K562 (cell line): ENCODE measurements at regions not wholly inside any gene's neighbourhood (a gene's known extent, or its start where the extent isn't known, plus 50 kb on each side); places are given as distances from the start of the nearest gene placed in this dataset.

Experiments used
- ATAC-seq: fragments of 200-7000 bp; cut with Tn5 transposase; 3 replicates; pipeline ENCODE4 v1.9.1; 2020; ENCODE audit warnings: moderate library complexity
- BruUV-seq: library from RNA; stranded (reverse); fragments of 400-500 nt; replicated peaks from 2 replicates; lab custom pipeline; 2021; lab: Mats Ljungman, UMichigan
- CTCF ChIA-PET: fragments of 300-600 bp; formaldehyde crosslinking; extraction: SDS; loops from one replicate; lab custom pipeline; 2021; ENCODE audit warnings: low intra/inter-chr PET ratio; lab: Yijun Ruan, JAX
- POLR2A ChIA-PET: fragments of 300-600, 350-650 bp; sonication (Branson Sonifier 250); formaldehyde crosslinking; extraction: SDS; loops from one replicate; lab custom pipeline; 2021; ENCODE audit warnings: antibody characterized with exemption, inconsistent platforms; lab: Yijun Ruan, JAX
- DNase-seq, 4 experiments: peaks; one replicate each; pipeline versions ENCODE4 v3.0.0 to v3.0.0-alpha.2; 2011 to 2018; ENCODE audit warnings: low spot score in 3 of 4, mixed read lengths in 3 of 4; ENCODE audit errors: extremely low read depth in 1 of 4
- FAIRE-seq: peaks from 2 replicates; lab custom pipeline; 2011; peaks lifted over from hg19 to GRCh38; lab: Jason Lieb, UNC
- H2AFZ ChIP-seq: 2 replicates; pipeline ENCODE4 v1.6.0; 2011; ENCODE audit warnings: low read depth, low read length, control low read depth, inconsistent platforms
- H3K27ac ChIP-seq: fragments of 200-600 bp; 3 replicates; pipeline ENCODE4 v1.8.0; 2011; ENCODE audit warnings: low read depth, mild to moderate bottlenecking, control low read depth, inconsistent platforms, low read length, moderate library complexity, mixed read lengths; ENCODE audit errors: extremely low read depth
- H3K27me3 ChIP-seq, 2 experiments: fragments of 300-600 bp in 1 of 2; 2 replicates in 1 of 2; 3 replicates in 1 of 2; pipeline versions ENCODE4 v1.6.0 to v1.8.0; 2011; ENCODE audit warnings: inconsistent platforms in 2 of 2, low read length in 2 of 2, mild to moderate bottlenecking in 1 of 2, mixed read lengths in 1 of 2, moderate library complexity in 1 of 2; ENCODE audit not compliant: control insufficient read depth in 2 of 2, insufficient read depth in 2 of 2
- H3K36me3 ChIP-seq: fragments of 300-600 bp; 3 replicates; pipeline ENCODE4 v1.8.0; 2011; ENCODE audit warnings: mild to moderate bottlenecking, low read length, inconsistent platforms; ENCODE audit not compliant: control insufficient read depth, insufficient read depth
- H3K4me1 ChIP-seq, 2 experiments: fragments of 200-600 bp in 1 of 2; replicated peaks in 1 of 2; 2 replicates in 1 of 2; 3 replicates in 1 of 2; pipeline versions ENCODE4 v1.5.1 to v1.8.0; 2011; ENCODE audit warnings: inconsistent platforms in 2 of 2, low read length in 2 of 2, mild to moderate bottlenecking in 1 of 2, mixed read lengths in 1 of 2, moderate library complexity in 1 of 2; ENCODE audit not compliant: control insufficient read depth in 2 of 2, insufficient read depth in 2 of 2
- H3K4me2 ChIP-seq: 2 replicates; pipeline ENCODE4 v1.6.1; 2011; ENCODE audit warnings: low read length, control low read depth, inconsistent platforms, mixed read lengths; ENCODE audit not compliant: insufficient read depth
- H3K4me3 ChIP-seq: fragments of 200-600 bp; sonication (generic), shearing (Covaris generic); 2 replicates; pipeline ENCODE4 v1.5.1; 2016; ENCODE audit warnings: control low read depth, inconsistent platforms
- H3K79me2 ChIP-seq: fragments of 200-600 bp; 3 replicates; pipeline ENCODE4 v1.8.0; 2011; ENCODE audit warnings: low read length, inconsistent platforms; ENCODE audit not compliant: control insufficient read depth, insufficient read depth
- H3K9ac ChIP-seq, 2 experiments: 2 replicates each; pipeline versions ENCODE4 v1.6.0 to v1.6.1; 2011; ENCODE audit warnings: low read depth in 2 of 2, low read length in 2 of 2, control low read depth in 1 of 2, inconsistent platforms in 1 of 2, mild to moderate bottlenecking in 1 of 2, mixed read lengths in 1 of 2; ENCODE audit not compliant: insufficient read depth in 1 of 2
- H3K9me1 ChIP-seq: one replicate; pipeline ENCODE4 v1.6.0; 2011; ENCODE audit warnings: inconsistent platforms, mild to moderate bottlenecking, low read length, moderate library complexity; ENCODE audit not compliant: control insufficient read depth, insufficient read depth
- H3K9me3 ChIP-seq: replicated peaks from 2 replicates; pipeline ENCODE4 v1.5.1; 2011; ENCODE audit warnings: low read depth, low read length, inconsistent platforms; ENCODE audit not compliant: control insufficient read depth, insufficient read depth
- H4K20me1 ChIP-seq: replicated peaks from 2 replicates; pipeline ENCODE4 v1.6.1; 2011; ENCODE audit warnings: low read length, inconsistent platforms, mixed read lengths; ENCODE audit not compliant: control insufficient read depth, insufficient read depth
- E2F4 ChIP-seq: sonication (generic); formaldehyde crosslinking; IDR thresholded peaks from 2 replicates; pipeline ENCODE4 v1.8.0; 2022; ENCODE audit warnings: mild to moderate bottlenecking, low read depth, missing genetic modification reagents
- ETV1 ChIP-seq: fragments of 450-650 bp; conservative IDR thresholded peaks from 2 replicates; pipeline ENCODE4 v1.6.1; 2016; ENCODE audit warnings: missing genetic modification characterization, control low read depth, low read depth, missing compliant biosample characterization
- GATAD2A ChIP-seq: fragments of 450-650 bp; IDR thresholded peaks from 2 replicates; pipeline ENCODE4 v1.6.1; 2017
- HOMEZ ChIP-seq: fragments of 250-450 bp; sonication (Bioruptor Pico); IDR thresholded peaks from 2 replicates; pipeline ENCODE4 v1.4.0; 2020; ENCODE audit warnings: mild to moderate bottlenecking, moderate library complexity
- ID3 ChIP-seq, 2 experiments: fragments of 250-450 bp in 1 of 2; fragments of 450-650 bp in 1 of 2; sonication (Bioruptor Pico) in 1 of 2; IDR thresholded peaks; 2 replicates each; pipeline versions ENCODE4 v1.6.1 to v1.8.0; 2016 to 2021; ENCODE audit warnings: mild to moderate bottlenecking in 2 of 2, moderate library complexity in 2 of 2, missing compliant biosample characterization in 1 of 2, missing genetic modification characterization in 1 of 2
- NR2C1 ChIP-seq, 2 experiments: fragments of 450-650 bp; IDR thresholded peaks; 2 replicates each; pipeline ENCODE4 v1.6.1; 2017; ENCODE audit warnings: mild to moderate bottlenecking in 2 of 2, antibody characterized with exemption in 1 of 2, inconsistent platforms in 1 of 2, missing compliant biosample characterization in 1 of 2, missing genetic modification characterization in 1 of 2
- POLR2A ChIP-seq: fragments of 450-650 bp; conservative IDR thresholded peaks from 2 replicates; pipeline ENCODE4 v1.6.1; 2016
- SMAD1 ChIP-seq: fragments of 150-350 bp; IDR thresholded peaks from 2 replicates; pipeline ENCODE4 v1.6.1; 2014; ENCODE audit warnings: low read length, low read depth; ENCODE audit not compliant: partially characterized antibody
- SMC3 ChIP-seq: conservative IDR thresholded peaks from 2 replicates; pipeline ENCODE4 v1.6.1; 2011; ENCODE audit warnings: low read depth, low read length, improper control_type of control experiment; ENCODE audit not compliant: insufficient read depth
- ZBTB40 ChIP-seq, 2 experiments: fragments of 450-650 bp in 1 of 2; sonication (generic) in 1 of 2; formaldehyde crosslinking in 1 of 2; IDR thresholded peaks; 2 replicates each; pipeline versions ENCODE4 v1.7.1 to v1.9.0; 2016 to 2022; ENCODE audit warnings: inconsistent platforms in 1 of 2, mild to moderate bottlenecking in 1 of 2, missing genetic modification reagents in 1 of 2
- WGBS: fragments of 100-300 bp; shearing (Covaris generic); methylation state at CpG from one replicate; pipeline ENCODE4 v1.1.6; 2016; ENCODE audit warnings: low coverage, mixed read lengths; ENCODE audit not compliant: insufficient coverage; ENCODE audit errors: missing lambda C conversion rate; 5-methylcytosine and 5-hydroxymethylcytosine counted together
- in situ Hi-C: fragments of 300-500 bp; cut with MboI; formaldehyde crosslinking; loops from 4 replicates; pipeline ENCODE4 v1.15.0; 2018; ENCODE audit warnings: inconsistent platforms, mixed read lengths
- intact Hi-C: fragments of 100-400 bp; cut with micrococcal nuclease; formaldehyde crosslinking; loops from 2 replicates; pipeline ENCODE4 v1.14.2; 2022

GRCh38 chr5:31120642-31120948 is 72.9 kb upstream of the CDH6 start:
- in situ Hi-C loops: no loop called here
- BruUV-seq: no TSS peak
- Histone ChIP-seq H2AFZ (no peak overlapping the region), H3K79me2 (no peaks in the 10 kb centered on the region), H3K9ac (no peak overlapping the region), H3K9me3 (no peaks in the 10 kb centered on the region), H3K4me1 (no peaks in the 10 kb centered on the region), H3K27me3 (no peaks in the 10 kb centered on the region), H3K4me3 (no peak overlapping the region), H3K36me3 (no peaks in the 10 kb centered on the region), H3K4me2 (no peak overlapping the region), H3K9me1 (no peaks in the 10 kb centered on the region), H3K27ac (no peak overlapping the region), H4K20me1 (no peaks in the 10 kb centered on the region)
- 2% methylated on average over 3 of the region's 3 CpGs for WGBS
- FAIRE-seq: no peak
- ATAC-seq: no peak
- DNase-seq: no peak
- CTCF ChIA-PET: no interaction called here
- POLR2A ChIA-PET: no interaction called here
- intact Hi-C loops: no loop called here
- TF ChIP-seq ID3 (CRISPR knock-in tag; IDR thresholded peaks at IDR 0.05) (no peak), ID3 (tag; IDR thresholded peaks at IDR 0.05) (no peak), NR2C1 (IDR thresholded peaks at IDR 0.05) (no peak), NR2C1 (tag; IDR thresholded peaks at IDR 0.05) (no peak), ZBTB40 (IDR thresholded peaks at IDR 0.05) (no peak), ZBTB40 (CRISPR knock-in tag; IDR thresholded peaks at IDR 0.05) (no peak), SMAD1 (no peak), ETV1 (tag) (no peak), POLR2A (no peak), GATAD2A (no peak), E2F4 (no peak), HOMEZ (no peak), SMC3 (no peak)
